Adrenal gland (tissue), 9 donors: ENCODE measurements at regions not wholly inside any gene's neighbourhood (a gene's known extent, or its start where the extent isn't known, plus 50 kb on each side); places are given as distances from the start of the nearest gene placed in this dataset.

ENCODE experiments used
- DNase-seq, 7 donors: peaks; one replicate each; pipeline ENCODE4 v3.0.0-alpha.2; 2019 to 2020
- H3K27ac ChIP-seq, 5 donors: fragments of 200-600 bp; sonication (generic) in 4 of 5; 1 replicate in 3 of 5; 2 replicates in 2 of 5; pipeline versions ENCODE4 v1.5.1 to v1.8.0; 2016 to 2020; ENCODE audit warnings: mild to moderate bottlenecking in 1 of 5
- H3K27me3 ChIP-seq: fragments of 200-600 bp; 2 replicates; pipeline ENCODE4 v1.8.0; 2021
- H3K36me3 ChIP-seq, 2 donors: fragments of 200-600 bp; replicated peaks in 1 of 2; 1 replicate in 1 of 2; 2 replicates in 1 of 2; pipeline versions ENCODE4 v1.5.1 to v1.8.0; 2018 to 2022
- H3K4me1 ChIP-seq, 2 donors: fragments of 200-600 bp; replicated peaks in 1 of 2; 1 replicate in 1 of 2; 2 replicates in 1 of 2; pipeline versions ENCODE4 v1.5.1 to v1.8.0; 2018 to 2021
- H3K4me3 ChIP-seq, 4 donors: fragments of 200-600 bp; sonication (generic) in 3 of 4; one replicate each; pipeline ENCODE4 v1.5.1; 2016 to 2018
- H3K9me3 ChIP-seq, 3 donors: fragments of 200-600 bp; sonication (generic) in 1 of 3; replicated peaks in 1 of 3; 1 replicate in 2 of 3; 2 replicates in 1 of 3; pipeline versions ENCODE4 v1.5.1 to v1.8.0; 2016 to 2021
- POLR2A ChIP-seq, 2 donors: fragments of 450-650 bp; IDR thresholded peaks; one replicate each; pipeline ENCODE4 v1.6.1; 2017; ENCODE audit warnings: antibody characterized with exemption in 2 of 2, mild to moderate bottlenecking in 2 of 2, moderate library complexity in 1 of 2
- WGBS, 4 donors: extraction: QIAGEN DNeasy Blood & Tissue Kit in 2 of 4; methylation state at CpG; one replicate each; pipeline versions ENCODE4 v1.1.5 to v1.1.7; 2013 to 2017; 5-methylcytosine and 5-hydroxymethylcytosine counted together
- intact Hi-C, 2 donors: fragments of 100-400 bp; cut with DNase I; formaldehyde crosslinking; loops; one replicate each; pipeline versions ENCODE4 v1.14.1 to v1.15.0; 2022 to 2023
- TF ChIP-seq, protein P1 (sequence below), 6 experiments: fragments of 450-650 bp in 4 of 6; fragments of 200-600 bp in 2 of 6; sonication (generic) in 1 of 6; IDR thresholded peaks; 1 replicate in 5 of 6; 2 replicates in 1 of 6; pipeline versions ENCODE4 v1.5.1 to v1.8.0; 2016 to 2021; ENCODE audit warnings: antibody characterized with exemption in 6 of 6, mild to moderate bottlenecking in 2 of 6, moderate library complexity in 1 of 6
- donor health status: healthy with polysubstance abuse.
- donor health status: Bipolar disorder and iron deficiency.
- donor health status: DM: yes; HTN: yes; CAD: no.
- donor health status: DM: no; HTN: no; CAD: no.
- donor health status: DM: no; HTN: no; CAD: no.

DNA sequence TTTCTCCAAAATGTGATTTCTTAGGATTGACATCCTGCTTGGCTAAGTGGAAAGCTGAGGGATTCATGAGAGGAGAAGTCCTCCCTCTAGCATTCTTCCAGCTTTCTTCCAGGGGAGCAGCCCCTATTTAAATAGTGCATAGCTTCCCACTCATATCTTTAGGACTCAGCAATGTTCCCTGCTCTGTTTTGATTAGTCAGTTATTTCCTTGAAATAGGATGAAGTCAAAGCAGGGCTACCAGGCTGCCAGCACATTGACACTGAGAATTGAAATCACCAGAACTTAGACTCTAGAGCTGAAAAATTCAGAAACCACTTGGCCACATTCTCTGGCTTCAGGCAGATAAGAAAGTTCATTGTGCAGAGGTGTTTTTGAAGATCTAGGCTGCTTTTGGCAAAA, 74.7 kb upstream of the SMAD1 start:
- Histone ChIP-seq H3K27me3 (no peaks in the 10 kb centered on the region), H3K27ac (no peak overlapping the region), H3K4me3 (no peak overlapping the region), H3K4me1 (no peaks in the 10 kb centered on the region), H3K36me3 (no peaks in the 10 kb centered on the region), H3K9me3 (no peaks in the 10 kb centered on the region)
- TF ChIP-seq, protein P1, sequence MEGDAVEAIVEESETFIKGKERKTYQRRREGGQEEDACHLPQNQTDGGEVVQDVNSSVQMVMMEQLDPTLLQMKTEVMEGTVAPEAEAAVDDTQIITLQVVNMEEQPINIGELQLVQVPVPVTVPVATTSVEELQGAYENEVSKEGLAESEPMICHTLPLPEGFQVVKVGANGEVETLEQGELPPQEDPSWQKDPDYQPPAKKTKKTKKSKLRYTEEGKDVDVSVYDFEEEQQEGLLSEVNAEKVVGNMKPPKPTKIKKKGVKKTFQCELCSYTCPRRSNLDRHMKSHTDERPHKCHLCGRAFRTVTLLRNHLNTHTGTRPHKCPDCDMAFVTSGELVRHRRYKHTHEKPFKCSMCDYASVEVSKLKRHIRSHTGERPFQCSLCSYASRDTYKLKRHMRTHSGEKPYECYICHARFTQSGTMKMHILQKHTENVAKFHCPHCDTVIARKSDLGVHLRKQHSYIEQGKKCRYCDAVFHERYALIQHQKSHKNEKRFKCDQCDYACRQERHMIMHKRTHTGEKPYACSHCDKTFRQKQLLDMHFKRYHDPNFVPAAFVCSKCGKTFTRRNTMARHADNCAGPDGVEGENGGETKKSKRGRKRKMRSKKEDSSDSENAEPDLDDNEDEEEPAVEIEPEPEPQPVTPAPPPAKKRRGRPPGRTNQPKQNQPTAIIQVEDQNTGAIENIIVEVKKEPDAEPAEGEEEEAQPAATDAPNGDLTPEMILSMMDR (IDR thresholded peaks at IDR 0.05), result no peak
- no peak for TF ChIP-seq POLR2A (IDR thresholded peaks at IDR 0.05)
- intact Hi-C loops, result no loop called here
- DNase-seq, result no peak

DNA sequence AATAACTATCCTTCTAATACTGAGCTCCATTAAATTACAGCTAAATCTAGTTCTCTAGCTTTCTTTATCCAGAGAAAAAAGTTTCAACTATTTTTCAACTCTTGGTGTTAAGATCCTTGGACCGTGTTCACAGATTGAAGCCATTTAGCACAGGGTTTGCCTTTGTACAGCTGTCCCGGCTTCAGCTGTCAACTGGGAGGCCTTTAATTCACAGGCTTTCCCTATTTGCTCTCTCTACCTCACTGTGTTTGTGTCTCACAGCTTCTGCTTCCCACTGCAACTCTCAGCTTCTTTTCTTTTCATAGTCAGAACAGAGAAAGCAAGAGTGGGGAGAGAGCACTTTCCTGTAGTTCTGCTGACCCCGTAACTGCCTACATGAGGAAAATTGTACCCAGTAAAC, 76.9 kb upstream of the SMAD1 start:
- no peak for DNase-seq
- no peak overlapping the region for H3K27ac ChIP-seq
- TF ChIP-seq, protein P1 (IDR thresholded peaks at IDR 0.05), result no peak
- no peak for TF ChIP-seq POLR2A (IDR thresholded peaks at IDR 0.05)
- intact Hi-C loops, result no loop called here
- H3K4me1 ChIP-seq, result no peaks in the 10 kb centered on the region
- no peaks in the 10 kb centered on the region for H3K27me3 ChIP-seq
- no peaks in the 10 kb centered on the region for H3K9me3 ChIP-seq
- H3K4me3 ChIP-seq, result no peak overlapping the region
- no peaks in the 10 kb centered on the region for H3K36me3 ChIP-seq
- WGBS, 4 donors, result 68 to 75% (median 72%) methylated on average over 3 of the region's 3 CpGs

DNA sequence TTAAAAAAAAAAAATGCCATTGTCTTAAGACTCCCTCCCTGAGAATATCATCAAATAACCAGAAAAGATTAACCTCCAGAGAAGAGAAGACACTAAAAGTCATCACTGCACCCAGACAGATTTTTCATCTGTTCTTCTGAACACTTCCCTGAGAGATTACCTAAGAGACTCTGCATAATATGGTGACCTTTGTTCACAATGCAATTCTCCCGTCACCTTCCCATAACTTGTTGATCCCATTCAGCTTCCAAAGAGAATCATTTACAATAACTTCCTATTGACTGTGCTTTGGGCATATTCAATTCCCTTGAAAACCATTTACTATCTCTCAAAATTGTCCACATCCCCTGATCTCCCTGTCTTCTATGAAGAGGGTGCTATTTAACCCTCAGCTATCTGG, 85.1 kb upstream of the SMAD1 start:
- 65 to 81% (median 77%) methylated on average over 1 of the region's 1 CpG for WGBS, 4 donors
- Histone ChIP-seq H3K4me1 (no peaks in the 10 kb centered on the region), H3K9me3 (no peaks in the 10 kb centered on the region), H3K27ac (no peak overlapping the region), H3K27me3 (no peaks in the 10 kb centered on the region), H3K4me3 (no peak overlapping the region), H3K36me3 (no peaks in the 10 kb centered on the region)
- DNase-seq, result no peak
- intact Hi-C loops, result no loop called here
- TF ChIP-seq, protein P1 (IDR thresholded peaks at IDR 0.05), result no peak
- TF ChIP-seq POLR2A (IDR thresholded peaks at IDR 0.05), result no peak

DNA sequence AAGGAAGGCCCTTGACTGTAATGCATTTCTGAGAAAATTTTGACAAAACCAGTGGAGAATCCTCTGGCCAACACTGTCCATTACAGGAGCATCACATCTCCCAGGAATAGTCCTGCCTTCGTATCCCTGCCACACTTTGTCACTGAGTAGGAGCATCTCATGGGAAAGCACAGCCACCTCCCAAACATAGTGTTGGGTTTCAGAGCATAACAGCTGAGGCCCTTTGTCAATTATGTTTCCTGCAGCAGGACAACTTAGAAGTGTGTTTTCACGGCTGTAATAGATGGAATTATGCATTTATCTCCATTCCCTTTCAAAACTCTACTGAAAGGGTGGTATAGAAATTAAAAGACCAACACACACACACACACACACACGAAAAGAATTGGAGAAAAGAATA, 91.1 kb upstream of the SMAD1 start:
- 71 to 82% (median 74%) methylated on average over 3 of the region's 3 CpGs for WGBS, 4 donors
- Histone ChIP-seq H3K4me3 (no peak overlapping the region), H3K9me3 (no peaks in the 10 kb centered on the region), H3K4me1 (no peaks in the 10 kb centered on the region), H3K27ac (no peak overlapping the region), H3K36me3 (no peaks in the 10 kb centered on the region), H3K27me3 (no peaks in the 10 kb centered on the region)
- intact Hi-C loops, result no loop called here
- TF ChIP-seq POLR2A (IDR thresholded peaks at IDR 0.05), result no peak
- TF ChIP-seq, protein P1 (IDR thresholded peaks at IDR 0.05), result no peak
- DNase-seq, result no peak
